ENCODE measurements at regions not wholly inside any gene's neighbourhood (a gene's known extent, or its start where the extent isn't known, plus 50 kb on each side); places are given as distances from the start of the nearest gene placed in this dataset.

GRCh38 chr14:101501858-101502615 is 59.3 kb upstream of the DIO3 start:
- TF ChIP-seq EZH2 (IDR thresholded peaks at IDR 0.05; ENCODE audit: insufficient read depth, poor library complexity, severe bottlenecking) (no peak), EZH2phosphoT487 (IDR thresholded peaks at IDR 0.05; ENCODE audit: insufficient read depth, low read depth) (no peak)
